T-helper 17 cell (primary cell): ENCODE measurements at regions not wholly inside any gene's neighbourhood (a gene's known extent, or its start where the extent isn't known, plus 50 kb on each side); places are given as distances from the start of the nearest gene placed in this dataset.
A peak's percentile ranks its signal among the peaks of the same experiment; 100 is the strongest.
"Not testable (repeated sequence)": the region's sequence is repeated elsewhere in the genome, so short reads cannot be mapped to it uniquely, and the experiment has no call there.

Source experiments
- ATAC-seq: fragments of 150-1000 bp; cut with Tn5 transposase; 2 replicates; pipeline ENCODE4 v1.10.0; 2021; ENCODE audit warnings: mild to moderate bottlenecking, moderate library complexity
- DNase-seq, 3 donors: peaks; one replicate each; pipeline versions ENCODE4 v3.0.0 to v3.0.0-alpha.2; 2020 to 2021
- H3K9me3 ChIP-seq: one replicate; pipeline ENCODE4 v1.7.0; 2013; ENCODE audit warnings: low read length, mild to moderate bottlenecking; ENCODE audit not compliant: control insufficient read depth, poor library complexity, severe bottlenecking
- H3K27ac Mint-ChIP-seq: one replicate; pipeline ENCODE4 v1.8.0; 2022; ENCODE audit warnings: mild to moderate bottlenecking, moderate library complexity, mixed read lengths
- H3K27me3 Mint-ChIP-seq: one replicate; pipeline ENCODE4 v1.8.0; 2022; ENCODE audit warnings: mixed read lengths
- H3K36me3 Mint-ChIP-seq: one replicate; pipeline ENCODE4 v1.8.0; 2022; ENCODE audit warnings: low read depth, mixed read lengths
- H3K4me1 Mint-ChIP-seq: one replicate; pipeline ENCODE4 v1.8.0; 2022; ENCODE audit warnings: mild to moderate bottlenecking, mixed read lengths
- H3K4me3 Mint-ChIP-seq: one replicate; pipeline ENCODE4 v1.8.0; 2022; ENCODE audit warnings: mild to moderate bottlenecking, moderate library complexity, mixed read lengths

DNA sequence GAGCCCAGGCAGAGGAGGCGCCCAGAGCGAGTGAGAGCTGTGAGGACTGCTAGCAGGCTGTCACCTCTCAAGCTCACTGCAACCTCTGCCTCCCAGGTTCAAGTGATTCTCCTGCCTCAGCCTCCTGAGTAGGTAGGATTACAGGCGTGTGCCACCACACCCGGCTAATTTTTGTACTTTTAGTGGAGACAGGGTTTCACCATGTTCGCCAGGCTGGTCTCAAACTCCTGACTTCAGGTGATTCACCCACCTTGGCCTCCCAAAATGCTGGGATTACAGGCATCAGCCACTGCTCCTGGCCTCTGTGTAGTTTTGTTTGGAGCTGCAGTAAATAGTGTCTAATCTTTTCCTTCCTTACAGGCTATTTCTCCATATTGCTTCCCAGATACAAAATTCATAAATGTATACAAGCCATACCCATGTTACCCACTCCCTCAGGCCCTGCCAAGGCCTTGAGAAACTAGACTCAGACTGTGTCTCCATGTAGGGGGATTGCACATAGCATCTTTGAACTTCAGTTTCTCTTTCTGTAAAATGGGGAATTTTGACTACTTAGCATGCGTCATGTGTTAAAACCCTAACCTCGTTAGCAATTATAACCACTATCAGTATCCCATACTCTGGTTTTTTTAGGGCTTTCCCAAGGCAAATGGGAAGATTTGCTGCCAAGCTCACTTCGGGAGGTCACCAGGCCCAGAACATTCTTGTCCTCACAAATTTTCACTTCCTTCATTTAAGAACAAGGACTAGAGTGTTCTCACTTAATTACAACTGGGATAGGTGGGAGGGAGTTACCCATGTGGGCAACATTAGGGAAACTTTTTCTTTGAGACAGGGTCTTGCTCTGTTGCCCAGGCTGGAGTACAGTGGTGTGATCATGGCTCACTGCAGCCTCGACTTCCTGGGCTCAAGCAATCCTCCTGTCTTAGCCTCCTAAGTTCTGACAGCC lies 67.3 kb upstream of the DDR1 start:
- no peaks in the 10 kb centered on the region for H3K27me3 Mint-ChIP-seq
- no peak overlapping the region for H3K4me3 Mint-ChIP-seq
- no peaks in the 10 kb centered on the region for H3K9me3 ChIP-seq
- H3K27ac Mint-ChIP-seq, result peak overlapping the region; percentile 74
- H3K36me3 Mint-ChIP-seq, result no peaks in the 10 kb centered on the region
- ATAC-seq (peak; percentile 47), DNase-seq (no peak)
- H3K4me1 Mint-ChIP-seq, result peaks cover 55% of the 10 kb centered on the region

DNA sequence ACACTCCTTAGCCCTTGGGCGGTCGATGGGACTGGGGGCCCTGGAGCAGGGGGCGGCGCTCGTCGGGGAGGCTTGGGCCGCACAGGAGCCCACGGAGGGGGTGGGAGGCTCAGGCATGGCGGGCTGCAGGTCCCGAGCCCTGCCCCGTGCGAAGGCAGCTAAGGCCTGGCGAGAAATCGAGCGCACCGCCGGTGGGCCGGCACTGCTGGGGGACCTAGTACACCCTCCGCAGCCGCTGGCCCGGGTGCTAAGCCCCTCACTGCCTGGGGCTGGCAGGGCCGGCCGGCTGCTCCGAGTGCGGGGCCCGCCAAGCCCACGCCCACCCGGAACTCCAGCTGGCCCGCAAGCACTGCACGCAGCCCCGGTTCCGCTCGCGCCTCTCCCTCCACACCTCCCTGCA lies 68.0 kb upstream of the DDR1 start:
- not testable (repeated sequence) for H3K27me3 Mint-ChIP-seq, H3K36me3 Mint-ChIP-seq, ATAC-seq, H3K9me3 ChIP-seq, H3K27ac Mint-ChIP-seq, DNase-seq, H3K4me3 Mint-ChIP-seq
- H3K4me1 Mint-ChIP-seq, result peaks cover 49% of the 10 kb centered on the region

DNA sequence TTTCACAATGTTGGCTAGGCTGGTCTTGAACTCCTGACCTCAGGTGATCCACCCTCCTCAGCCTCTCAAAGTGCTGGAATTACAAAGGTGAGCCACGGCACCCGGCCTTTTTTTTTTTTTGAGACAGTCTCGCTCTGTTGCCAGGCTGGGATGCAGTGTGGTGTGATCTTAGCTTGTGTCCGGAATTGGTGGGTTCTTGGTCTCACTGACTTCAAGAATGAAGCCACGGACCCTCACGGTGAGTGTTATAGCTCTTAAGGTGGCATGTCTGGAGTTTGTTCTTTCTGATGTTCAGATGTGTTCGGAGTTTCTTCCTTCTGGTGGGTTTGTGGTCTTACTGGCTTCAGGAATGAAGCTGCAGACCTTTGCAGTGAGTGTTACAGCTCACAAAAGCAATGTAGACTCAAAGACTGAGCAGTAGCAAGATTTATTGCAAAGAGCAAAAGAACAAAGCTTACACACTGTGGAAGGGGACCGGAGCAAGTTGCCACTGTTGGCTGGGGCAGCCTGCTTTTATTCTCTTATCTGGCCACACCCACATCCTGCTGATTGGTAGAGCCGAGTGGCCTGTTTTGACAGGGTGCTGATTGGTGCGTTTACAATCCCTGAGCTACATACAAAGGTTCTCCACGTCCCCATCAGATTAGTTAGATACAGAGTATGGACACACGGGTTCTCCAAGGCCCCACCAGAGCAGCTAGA lies 69.1 kb upstream of the DDR1 start:
- H3K27ac Mint-ChIP-seq, H3K4me3 Mint-ChIP-seq, H3K36me3 Mint-ChIP-seq, ATAC-seq, H3K27me3 Mint-ChIP-seq, H3K9me3 ChIP-seq, DNase-seq: not testable (repeated sequence)
- H3K4me1 Mint-ChIP-seq, result peaks cover 57% of the 10 kb centered on the region

DNA sequence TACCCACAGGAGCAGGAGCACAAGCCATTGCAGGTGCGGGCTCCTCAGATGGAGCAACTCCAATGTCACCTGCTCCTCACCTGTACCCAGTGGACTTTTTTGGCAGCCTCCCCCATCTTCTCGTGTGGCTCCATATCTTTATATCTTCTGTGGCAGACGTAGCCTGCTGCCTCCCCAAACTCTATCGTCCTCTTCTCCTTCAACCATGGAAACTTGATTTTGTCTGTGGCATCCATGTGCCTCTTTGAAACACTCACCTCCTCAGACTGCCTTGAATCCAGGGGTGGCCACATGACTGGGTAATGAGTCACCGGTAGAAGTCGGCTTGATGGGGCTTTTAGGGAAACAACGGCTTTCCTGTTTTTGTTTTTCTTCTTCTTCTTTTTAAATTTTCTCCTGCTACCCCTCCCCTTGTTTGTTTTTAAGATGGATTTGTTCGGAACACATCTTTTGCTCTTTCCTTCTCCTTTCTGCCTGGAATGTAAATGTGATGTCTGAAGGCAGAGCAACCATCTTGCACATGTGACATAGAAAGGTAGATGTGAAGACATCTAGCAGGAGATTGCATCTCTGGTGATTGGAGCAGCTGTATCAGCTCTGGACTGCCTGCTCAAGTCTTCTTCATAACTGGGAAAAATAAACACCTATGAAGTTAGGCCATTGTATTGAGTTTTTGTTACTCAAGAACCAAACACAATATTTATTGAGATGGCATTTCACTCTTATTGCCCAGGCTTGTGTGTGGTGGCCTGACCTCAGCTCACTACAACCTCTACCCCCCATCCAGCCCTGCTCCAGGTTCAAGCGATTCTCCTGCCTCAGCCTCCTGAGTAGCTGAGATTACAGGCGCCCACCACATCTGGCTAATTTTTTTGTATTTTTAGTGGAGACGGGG lies 69.9 kb upstream of the DDR1 start:
- peak in 1 of 3 donors; percentile 31 for DNase-seq
- peak; percentile 77 for ATAC-seq
- peaks cover 56% of the 10 kb centered on the region for H3K4me1 Mint-ChIP-seq
- H3K4me3 Mint-ChIP-seq, result no peak overlapping the region
- no peaks in the 10 kb centered on the region for H3K9me3 ChIP-seq
- H3K27ac Mint-ChIP-seq, result peak overlapping the region; percentile 46
- no peaks in the 10 kb centered on the region for H3K36me3 Mint-ChIP-seq
- no peaks in the 10 kb centered on the region for H3K27me3 Mint-ChIP-seq

DNA sequence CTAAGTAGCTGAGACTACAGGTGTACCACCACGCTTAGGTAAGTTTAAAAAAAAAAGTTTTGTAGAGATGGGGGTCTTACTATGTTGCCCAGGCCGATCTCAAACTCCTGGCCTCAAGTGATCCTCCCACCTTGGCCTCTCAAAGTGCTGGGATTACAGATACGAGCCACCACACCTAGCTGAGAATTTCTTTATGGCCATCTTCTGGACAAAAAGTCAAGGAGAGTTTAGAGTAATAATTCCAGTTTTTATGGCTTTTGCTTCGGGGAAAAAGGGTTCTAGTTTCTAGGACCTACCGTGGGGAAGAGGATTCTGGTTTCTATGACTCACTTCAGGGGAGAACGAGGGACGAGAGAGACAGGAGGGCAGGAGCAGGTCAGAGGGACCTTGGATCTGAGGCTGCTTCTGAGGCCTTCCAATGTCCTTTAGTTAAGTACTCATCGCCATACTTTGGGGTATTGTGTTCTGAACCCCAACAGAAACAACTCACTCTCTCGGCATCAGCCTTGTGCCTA lies 69.3 kb upstream of the IER3 start:
- DNase-seq (no peak), ATAC-seq (no peak)
- peak overlapping the region; percentile 46 for H3K27ac Mint-ChIP-seq
- peaks cover 53% of the 10 kb centered on the region for H3K4me1 Mint-ChIP-seq
- H3K9me3 ChIP-seq, result no peaks in the 10 kb centered on the region
- H3K4me3 Mint-ChIP-seq, result no peak overlapping the region
- H3K36me3 Mint-ChIP-seq, result no peaks in the 10 kb centered on the region
- H3K27me3 Mint-ChIP-seq, result no peaks in the 10 kb centered on the region

DNA sequence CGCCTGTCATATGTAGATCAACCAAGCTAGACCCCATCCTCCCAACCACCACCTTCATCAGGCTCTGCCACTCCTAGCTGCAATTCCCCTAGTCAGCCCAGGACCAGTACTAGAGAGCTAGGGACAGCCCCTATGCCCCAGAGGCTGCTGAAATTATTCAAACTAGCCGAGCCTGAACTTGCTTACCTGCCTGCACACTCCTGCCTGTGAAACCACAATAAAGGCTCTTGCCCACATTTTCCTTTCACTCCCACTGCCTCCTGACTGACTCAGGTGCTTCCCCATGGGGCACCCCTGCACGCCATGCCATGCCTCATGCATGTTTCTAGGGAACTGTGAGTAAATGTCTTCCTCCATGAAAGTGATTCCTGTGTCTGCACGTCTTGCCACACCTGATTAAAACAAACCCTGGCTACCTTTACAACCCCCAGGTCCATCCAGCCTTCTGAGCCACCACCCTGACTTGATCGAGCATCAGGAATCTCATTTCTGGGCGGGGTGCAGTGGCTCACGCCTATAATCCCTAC lies 66.5 kb upstream of the IER3 start:
- H3K9me3 ChIP-seq, result no peaks in the 10 kb centered on the region
- H3K27ac Mint-ChIP-seq, result peak overlapping the region; percentile 63
- ATAC-seq, result peak; percentile 71

DNA sequence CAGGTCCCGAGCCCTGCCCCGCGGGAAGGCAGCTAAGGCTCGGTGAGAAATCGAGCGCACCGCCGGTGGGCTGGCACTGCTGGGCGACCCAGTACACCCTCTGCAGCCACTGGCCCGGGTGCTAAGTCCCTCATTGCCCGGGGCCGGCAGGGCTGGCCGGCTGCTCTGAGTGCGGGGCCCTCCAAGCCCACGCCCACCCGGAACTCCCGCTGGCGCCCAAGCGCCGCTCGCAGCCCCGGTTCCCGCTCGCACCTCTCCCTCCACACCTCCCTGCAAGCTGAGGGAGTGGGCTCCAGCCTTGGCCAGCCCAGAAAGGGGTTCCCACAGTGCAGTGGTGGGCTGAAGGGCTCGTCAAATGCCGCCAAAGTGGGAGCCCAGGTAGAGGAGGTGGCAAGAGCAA lies 63.2 kb upstream of the IER3 start:
- ATAC-seq, H3K27me3 Mint-ChIP-seq, H3K4me3 Mint-ChIP-seq, H3K36me3 Mint-ChIP-seq, DNase-seq, H3K9me3 ChIP-seq, H3K27ac Mint-ChIP-seq: not testable (repeated sequence)
- H3K4me1 Mint-ChIP-seq, result peaks cover 25% of the 10 kb centered on the region

More for the DNA sequence above, 66.5 kb upstream of the IER3 start:
- Mint-ChIP-seq H3K27me3 (no peaks in the 10 kb centered on the region), H3K4me3 (peak overlapping the region; percentile 56), H3K36me3 (no peaks in the 10 kb centered on the region), H3K4me1 (peaks cover 42% of the 10 kb centered on the region)
- peak in 1 of 3 donors; percentile 13 for DNase-seq

DNA sequence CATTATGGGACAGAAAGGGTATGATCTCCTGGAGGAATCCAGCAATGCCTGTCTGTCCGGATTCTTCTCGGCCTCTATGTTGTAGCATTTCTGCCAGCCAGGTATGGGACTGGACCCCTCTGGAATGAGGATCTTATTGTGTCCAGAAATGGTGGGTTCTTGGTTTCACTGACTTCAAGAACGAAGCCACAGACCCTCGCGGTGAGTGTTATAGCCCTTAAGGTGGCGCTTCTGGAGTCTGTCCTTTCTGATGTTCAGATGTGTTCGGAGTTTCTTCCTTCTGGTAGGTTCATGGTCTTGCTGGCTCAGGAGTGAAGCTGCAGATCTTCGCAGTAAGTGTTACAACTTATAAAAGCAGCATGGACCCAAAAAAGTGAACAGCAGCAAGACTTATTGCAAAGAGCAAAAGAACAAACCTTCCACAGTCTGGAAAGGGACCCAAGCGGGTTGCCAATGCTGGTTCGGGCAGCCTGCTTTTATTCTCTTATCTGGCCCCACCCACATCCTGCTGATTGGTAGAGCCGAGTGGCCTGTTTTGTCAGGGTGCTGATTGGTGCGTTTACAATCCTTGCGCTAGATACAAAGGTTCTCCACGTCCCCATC lies 62.3 kb upstream of the IER3 start:
- no peaks in the 10 kb centered on the region for H3K9me3 ChIP-seq
- no peak overlapping the region for H3K4me3 Mint-ChIP-seq
- H3K27ac Mint-ChIP-seq, result no peak overlapping the region
- DNase-seq (no peak), ATAC-seq (no peak)
- H3K27me3 Mint-ChIP-seq, result no peaks in the 10 kb centered on the region
- no peaks in the 10 kb centered on the region for H3K36me3 Mint-ChIP-seq
- peaks cover 27% of the 10 kb centered on the region for H3K4me1 Mint-ChIP-seq

DNA sequence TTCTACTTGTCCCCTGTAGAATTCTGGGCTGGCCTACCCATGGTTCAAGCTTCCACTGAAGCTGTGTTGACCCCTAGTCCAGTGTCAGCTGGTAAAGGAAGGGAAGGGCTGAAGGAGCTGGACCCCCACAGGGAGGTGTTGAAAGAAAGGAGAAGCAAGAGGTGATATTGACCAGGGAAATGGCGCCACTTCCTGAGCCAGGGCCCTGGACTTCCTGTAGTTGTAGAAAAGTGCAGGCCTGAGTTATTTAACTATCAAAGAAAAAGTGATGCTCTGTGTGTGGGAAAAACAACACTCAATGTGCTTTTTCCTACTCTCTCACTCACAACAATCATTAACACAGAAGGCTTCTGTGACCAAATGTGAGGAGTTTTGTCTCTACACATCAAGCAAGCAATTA lies 60.0 kb upstream of the IER3 start:
- no peak for ATAC-seq
- Mint-ChIP-seq H3K27ac (no peak overlapping the region), H3K4me3 (no peak overlapping the region), H3K27me3 (no peaks in the 10 kb centered on the region), H3K36me3 (no peaks in the 10 kb centered on the region), H3K4me1 (peaks cover 11% of the 10 kb centered on the region)
- no peak for DNase-seq
- H3K9me3 ChIP-seq, result no peaks in the 10 kb centered on the region

DNA sequence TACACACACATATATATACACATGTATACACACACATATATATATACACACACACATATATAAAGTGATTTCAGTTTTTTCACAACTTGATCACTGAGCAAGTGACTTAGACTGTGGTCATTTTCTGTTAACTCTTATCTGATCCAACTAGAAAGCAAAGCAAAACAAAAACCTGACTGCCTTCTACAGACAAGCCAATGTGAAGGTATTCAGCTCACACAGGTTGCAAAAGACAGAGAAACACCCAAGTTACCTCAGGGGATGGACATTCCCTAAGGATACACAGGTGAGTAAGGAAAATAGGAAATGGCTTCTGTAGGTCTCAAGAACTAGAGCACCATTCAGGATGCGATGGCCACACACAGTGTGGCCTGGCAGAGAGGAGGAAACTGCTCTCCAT lies 58.4 kb upstream of the IER3 start:
- DNase-seq, result no peak
- Mint-ChIP-seq H3K4me3 (no peak overlapping the region), H3K27me3 (no peaks in the 10 kb centered on the region), H3K36me3 (peaks cover 2% of the 10 kb centered on the region), H3K27ac (peak overlapping the region; percentile 4), H3K4me1 (peaks cover 8% of the 10 kb centered on the region)
- no peaks in the 10 kb centered on the region for H3K9me3 ChIP-seq
- ATAC-seq, result no peak

DNA sequence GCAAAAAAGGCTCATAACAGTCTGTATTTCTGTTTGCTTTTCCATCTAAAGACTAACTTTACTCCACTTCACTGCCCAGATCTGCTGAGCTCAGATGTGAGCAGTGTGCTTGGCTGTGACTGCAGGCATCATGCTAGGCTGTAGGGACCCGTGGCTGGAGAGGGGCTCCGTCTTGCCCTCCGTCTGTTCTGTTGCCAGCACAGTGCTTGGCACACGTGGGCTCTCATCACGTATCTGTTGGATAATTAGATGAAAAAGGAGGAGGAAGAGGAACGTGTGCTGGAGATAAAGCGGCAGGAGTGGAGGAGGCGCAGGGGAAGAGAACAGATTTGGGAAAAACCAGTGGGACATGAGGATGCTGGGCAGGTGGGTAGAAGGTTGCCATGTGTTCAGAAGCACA lies 57.6 kb upstream of the IER3 start:
- Mint-ChIP-seq H3K4me1 (peaks cover 8% of the 10 kb centered on the region), H3K36me3 (peaks cover 2% of the 10 kb centered on the region), H3K4me3 (no peak overlapping the region), H3K27ac (no peak overlapping the region), H3K27me3 (no peaks in the 10 kb centered on the region)
- H3K9me3 ChIP-seq, result no peaks in the 10 kb centered on the region
- no peak for ATAC-seq
- no peak for DNase-seq

DNA sequence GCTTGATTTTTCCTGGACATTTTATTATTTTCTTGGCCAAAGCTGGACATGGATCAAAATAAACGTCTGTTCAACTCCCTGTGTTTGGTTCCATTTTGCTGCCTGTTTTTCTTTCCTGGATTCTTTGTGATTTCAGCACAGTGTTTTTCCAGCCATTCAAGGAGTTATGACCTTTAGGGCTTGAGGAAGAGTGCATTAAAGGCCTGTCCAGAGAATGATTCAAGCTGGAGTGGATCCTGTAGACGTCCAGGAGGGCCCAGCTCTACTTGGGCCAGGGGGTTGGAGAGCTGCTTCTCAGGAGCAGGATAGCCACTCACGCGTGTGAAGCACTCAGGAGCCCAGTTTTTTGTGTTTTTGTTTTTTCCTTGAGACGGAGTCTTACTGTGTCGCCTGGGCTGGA lies 56.5 kb upstream of the IER3 start:
- ATAC-seq (no peak), DNase-seq (no peak)
- Mint-ChIP-seq H3K4me3 (no peak overlapping the region), H3K36me3 (peaks cover 2% of the 10 kb centered on the region), H3K27me3 (no peaks in the 10 kb centered on the region), H3K4me1 (peaks cover 9% of the 10 kb centered on the region), H3K27ac (no peak overlapping the region)
- H3K9me3 ChIP-seq, result no peaks in the 10 kb centered on the region
